ENCODE measurements at regions not wholly inside any gene's neighbourhood (a gene's known extent, or its start where the extent isn't known, plus 50 kb on each side); places are given as distances from the start of the nearest gene placed in this dataset.

DNA sequence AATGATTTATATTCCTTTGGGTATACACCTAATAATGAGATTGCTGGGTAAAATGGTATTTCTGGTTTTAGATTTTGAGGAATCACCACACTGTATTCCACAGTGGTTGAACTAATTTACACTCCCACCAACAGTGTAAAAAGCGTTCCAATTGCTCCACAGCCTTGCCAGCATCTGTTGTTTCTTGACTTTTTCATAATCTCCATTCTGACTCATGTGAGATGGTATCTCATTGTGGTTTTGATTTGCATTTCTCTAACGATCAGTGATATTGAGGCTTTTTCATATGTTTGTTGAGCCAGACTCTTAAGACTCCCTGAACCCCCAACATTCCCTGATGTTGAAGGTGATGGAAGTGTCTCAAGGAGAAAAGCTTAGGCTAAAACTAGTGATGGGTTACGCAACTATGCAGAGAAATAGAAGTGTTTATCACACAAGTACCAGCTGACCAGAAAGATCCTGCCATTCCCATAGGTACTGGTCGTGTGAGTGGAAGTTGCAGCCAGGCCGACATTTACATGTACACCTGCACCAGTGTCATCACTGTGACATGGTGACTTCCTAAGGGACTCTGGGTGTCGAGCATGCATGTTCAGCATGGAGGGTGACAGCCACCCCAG, 711.2 kb upstream of the NRP1 start:
- WGBS, 2 experiments (ENCODE audit: extremely low coverage in 1 of 2, insufficient coverage in 1 of 2, insufficient read length in 1 of 2, insufficient replicate concordance in 2 of 2, low coverage in 1 of 2, low lambda C conversion rate in 2 of 2, missing lambda C conversion rate in 1 of 2) = 92% methylated on average over 6 of the region's 6 CpGs; no CpG with 5 or more reads in 1 of the 2 experiments
- Histone ChIP-seq H2BK15ac (ENCODE audit: low read length) (no peak overlapping the region), H3K36me3 (ENCODE audit: control insufficient read depth in 2 of 4, insufficient read depth in 4 of 4, low read length in 3 of 4) (no peaks in the 10 kb centered on the region; a peak in 1 of 8 replicates), H3K27ac (ENCODE audit: low read depth, low read length) (no peak overlapping the region), H3K4me1 (replicated peaks in 1 of 4; ENCODE audit: control insufficient read depth in 3 of 4, insufficient read depth in 4 of 4, low read length in 3 of 4) (no peaks in the 10 kb centered on the region), H3K4ac (replicated peaks; ENCODE audit: insufficient read length, low read depth, low read length) (no peak overlapping the region), H3K56ac (replicated peaks; ENCODE audit: insufficient read length, low read depth, low read length) (no peak overlapping the region), H3K79me1 (ENCODE audit: low read depth, low read length) (no peaks in the 10 kb centered on the region), H4K20me1 (replicated peaks in 1 of 2; ENCODE audit: control insufficient read depth in 1 of 2, insufficient read depth in 2 of 2, low read length in 2 of 2) (no peaks in the 10 kb centered on the region), H2BK20ac (ENCODE audit: low read length) (no peak overlapping the region), H3K23me2 (ENCODE audit: low read depth, low read length) (no peaks in the 10 kb centered on the region), H3K79me2 (ENCODE audit: control insufficient read depth in 1 of 2, insufficient read depth in 2 of 2, low read length in 2 of 2) (no peaks in the 10 kb centered on the region), H3K4me2 (ENCODE audit: insufficient read depth in 1 of 2, low read depth in 2 of 2, low read length in 2 of 2) (no peak overlapping the region), H3K27me3 (replicated peaks in 1 of 4; ENCODE audit: control insufficient read depth in 3 of 4, extremely low read depth in 1 of 4, insufficient read depth in 3 of 4, low read length in 3 of 4) (no peaks in the 10 kb centered on the region; a peak in 1 of 7 replicates), H3K4me3 (ENCODE audit: extremely low read depth in 1 of 4, insufficient read depth in 2 of 4, low read depth in 3 of 4, low read length in 4 of 4) (no peak overlapping the region), H2BK12ac (ENCODE audit: low read depth, low read length) (no peak overlapping the region), H2AK5ac (ENCODE audit: low read depth, low read length) (no peak overlapping the region), H3K9me3 (ENCODE audit: insufficient read depth in 2 of 2, low read depth in 1 of 2, low read length in 1 of 2) (no peaks in the 10 kb centered on the region), H3K23ac (ENCODE audit: insufficient read length) (no peak overlapping the region), H2BK5ac (ENCODE audit: low read depth, low read length) (no peak overlapping the region), H4K8ac (ENCODE audit: extremely low read depth, insufficient read depth, low read length) (no peak overlapping the region), H4K91ac (replicated peaks; ENCODE audit: insufficient read length, low read length) (no peak overlapping the region), H3K18ac (ENCODE audit: extremely low read depth, low read length) (no peak overlapping the region), H2BK120ac (replicated peaks; ENCODE audit: low read depth, low read length) (no peak overlapping the region), H3K9ac (replicated peaks in 1 of 4; ENCODE audit: extremely low read depth in 1 of 4, low read depth in 3 of 4, low read length in 3 of 4) (no peak overlapping the region), H2AFZ (ENCODE audit: low read length) (no peak overlapping the region), H4K5ac (ENCODE audit: insufficient read length, low read depth, low read length) (no peak overlapping the region), H3K14ac (ENCODE audit: insufficient read length) (no peak overlapping the region)
- ChIA-PET POLR2A (ENCODE audit: partially characterized antibody) (no interaction called here), CTCF (ENCODE audit: partially characterized antibody) (interaction anchor here (1.4 kb wide), 1 partner anchor 20 kb away, joined by 6 read pairs; no protein-coding TSS in a partner anchor)
- FAIRE-seq (no peak), DNase-seq (ENCODE audit: low read depth in 1 of 2, low spot score in 2 of 2) (no peak)
- TF ChIP-seq EGR1 (IDR thresholded peaks at IDR 0.05; ENCODE audit: borderline replicate concordance, low read depth, low read length) (no peak), GABPA (IDR thresholded peaks at IDR 0.05; ENCODE audit: borderline replicate concordance, insufficient read depth, low read length) (no peak), POU5F1 (IDR thresholded peaks at IDR 0.05; ENCODE audit: low read depth, low read length) (no peak), BRCA1 (IDR thresholded peaks at IDR 0.05; ENCODE audit: low read depth, low read length) (no peak), SP4 (IDR thresholded peaks at IDR 0.05; ENCODE audit: low read length) (no peak), KDM4A (IDR thresholded peaks at IDR 0.05; ENCODE audit: low read depth, low read length, severe bottlenecking) (no peak), KDM5A (IDR thresholded peaks at IDR 0.05; ENCODE audit: low read length) (no peak), MAX (IDR thresholded peaks at IDR 0.05) (no peak), CBX5 (IDR thresholded peaks at IDR 0.05; ENCODE audit: low read depth, low read length) (no peak), CHD1 (IDR thresholded peaks at IDR 0.05; ENCODE audit: low read depth, low read length) (no peak), JUN (IDR thresholded peaks at IDR 0.05; ENCODE audit: low read depth, low read length) (no peak)
- TF ChIP-seq, protein P1, sequence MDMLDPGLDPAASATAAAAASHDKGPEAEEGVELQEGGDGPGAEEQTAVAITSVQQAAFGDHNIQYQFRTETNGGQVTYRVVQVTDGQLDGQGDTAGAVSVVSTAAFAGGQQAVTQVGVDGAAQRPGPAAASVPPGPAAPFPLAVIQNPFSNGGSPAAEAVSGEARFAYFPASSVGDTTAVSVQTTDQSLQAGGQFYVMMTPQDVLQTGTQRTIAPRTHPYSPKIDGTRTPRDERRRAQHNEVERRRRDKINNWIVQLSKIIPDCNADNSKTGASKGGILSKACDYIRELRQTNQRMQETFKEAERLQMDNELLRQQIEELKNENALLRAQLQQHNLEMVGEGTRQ (IDR thresholded peaks at IDR 0.05; ENCODE audit: low read length) = no peak
- TF ChIP-seq, protein P2, sequence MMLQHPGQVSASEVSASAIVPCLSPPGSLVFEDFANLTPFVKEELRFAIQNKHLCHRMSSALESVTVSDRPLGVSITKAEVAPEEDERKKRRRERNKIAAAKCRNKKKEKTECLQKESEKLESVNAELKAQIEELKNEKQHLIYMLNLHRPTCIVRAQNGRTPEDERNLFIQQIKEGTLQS (IDR thresholded peaks at IDR 0.05; ENCODE audit: insufficient read depth, low read depth, low read length) = no peak

Measured in H1 (cell line).